SKM-1 treated with dmso at 0.1 percent for 144 hours (cell line): ENCODE measurements at regions not wholly inside any gene's neighbourhood (a gene's known extent, or its start where the extent isn't known, plus 50 kb on each side); places are given as distances from the start of the nearest gene placed in this dataset.

Experiments used
- DNase-seq: peaks from one replicate; lab custom pipeline; 2025; ENCODE audit not compliant: unreplicated experiment; lab: John Stamatoyannopoulos, UW

- peak; percentile 0 for DNase-seq
Measured at GRCh38 chr6:40755749-40756452, 168.7 kb upstream of the LRFN2 start.

- DNase-seq = no peak
Measured at GRCh38 chr6:40755046-40755681, 168.0 kb upstream of the LRFN2 start.

- DNase-seq = no peak
Measured at GRCh38 chr6:40754461-40755045, 167.4 kb upstream of the LRFN2 start.

GRCh38 chr6:40753675-40754448 lies 166.7 kb upstream of the LRFN2 start:
- DNase-seq = no peak

- no peak for DNase-seq
Measured at GRCh38 chr6:40753048-40753447, 165.9 kb upstream of the LRFN2 start.

- no peak for DNase-seq
Measured at GRCh38 chr6:40744835-40745234, 157.7 kb upstream of the LRFN2 start.

- no peak for DNase-seq
Measured at GRCh38 chr6:40743690-40744446, 156.7 kb upstream of the LRFN2 start.

- DNase-seq = no peak
Measured at GRCh38 chr6:40743226-40743625, 156.1 kb upstream of the LRFN2 start.

GRCh38 chr6:40740518-40740917 lies 153.4 kb upstream of the LRFN2 start:
- no peak for DNase-seq

- no peak for DNase-seq
Measured at GRCh38 chr6:40738551-40739193, 151.5 kb upstream of the LRFN2 start.

- DNase-seq = no peak
Measured at GRCh38 chr6:40735521-40735920, 148.4 kb upstream of the LRFN2 start.

- no peak for DNase-seq
Measured at GRCh38 chr6:40735121-40735520, 148.0 kb upstream of the LRFN2 start.

GRCh38 chr6:40734607-40735006 lies 147.4 kb upstream of the LRFN2 start:
- DNase-seq = no peak

GRCh38 chr6:40733770-40734396 lies 146.7 kb upstream of the LRFN2 start:
- peak; percentile 3 for DNase-seq

GRCh38 chr6:40733290-40733689 lies 146.1 kb upstream of the LRFN2 start:
- no peak for DNase-seq

- no peak for DNase-seq
Measured at GRCh38 chr6:40732878-40733277, 145.7 kb upstream of the LRFN2 start.

GRCh38 chr6:40728643-40729042 lies 141.5 kb upstream of the LRFN2 start:
- no peak for DNase-seq

GRCh38 chr6:40727271-40727670 lies 140.1 kb upstream of the LRFN2 start:
- no peak for DNase-seq

- no peak for DNase-seq
Measured at GRCh38 chr6:40726853-40727252, 139.7 kb upstream of the LRFN2 start.

GRCh38 chr6:40725390-40725789 lies 138.2 kb upstream of the LRFN2 start:
- DNase-seq = no peak
